PC-3 (cell line): ENCODE measurements at regions not wholly inside any gene's neighbourhood (a gene's known extent, or its start where the extent isn't known, plus 50 kb on each side); places are given as distances from the start of the nearest gene placed in this dataset.

Source experiments
- ATAC-seq: fragments of 200-7000 bp; cut with Tn5 transposase; 2 replicates; pipeline ENCODE4 v1.9.1; 2020; ENCODE audit warnings: mild to moderate bottlenecking, moderate library complexity
- BruUV-seq: library from RNA; stranded (reverse); fragments of 400-500 nt; replicated peaks from 2 replicates; lab custom pipeline; 2021; lab: Mats Ljungman, UMichigan
- CTCF ChIA-PET: fragments of 300-600 bp; sonication (Branson Sonifier 250); formaldehyde crosslinking; loops from one replicate; lab custom pipeline; 2022; ENCODE audit warnings: antibody characterized with exemption; lab: Charles Lee
- POLR2A ChIA-PET: fragments of 300-600 bp; sonication (Branson Sonifier 250); formaldehyde crosslinking; loops from one replicate; lab custom pipeline; 2022; ENCODE audit warnings: antibody characterized with exemption; ENCODE audit not compliant: unreplicated experiment; lab: Charles Lee
- DNase-seq: peaks from one replicate; pipeline ENCODE4 v3.0.0-alpha.2; 2015
- H2AFZ ChIP-seq: fragments of 300-600 bp; sonication (generic); 2 replicates; pipeline ENCODE4 v1.6.0; 2016; ENCODE audit warnings: antibody characterized with exemption, low read length
- H3F3A ChIP-seq: fragments of 300-600 bp; sonication (generic); one replicate; pipeline ENCODE4 v1.6.0; 2017; ENCODE audit warnings: antibody characterized with exemption, low read length, control low read depth, mild to moderate bottlenecking; ENCODE audit not compliant: unreplicated experiment
- H3K27ac ChIP-seq: fragments of 300-600 bp; sonication (generic); 2 replicates; pipeline ENCODE4 v1.5.1; 2016; ENCODE audit warnings: mild to moderate bottlenecking, low read length
- H3K27me3 ChIP-seq: fragments of 300-600 bp; sonication (generic); 2 replicates; pipeline ENCODE4 v1.6.1; 2016; ENCODE audit warnings: low read length, mixed read lengths
- H3K36me3 ChIP-seq: fragments of 300-600 bp; sonication (generic); 2 replicates; pipeline ENCODE4 v1.6.1; 2016; ENCODE audit warnings: low read depth, mixed run types, low read length, mixed read lengths
- H3K4me1 ChIP-seq: fragments of 300-600 bp; sonication (generic); 2 replicates; pipeline ENCODE4 v1.5.1; 2016; ENCODE audit warnings: low read length; ENCODE audit not compliant: insufficient read depth
- H3K4me2 ChIP-seq: fragments of 300-600 bp; sonication (generic); 2 replicates; pipeline ENCODE4 v1.6.0; 2016; ENCODE audit warnings: low read length
- H3K4me3 ChIP-seq: fragments of 300-600 bp; sonication (generic); 2 replicates; pipeline ENCODE4 v1.5.1; 2016; ENCODE audit warnings: mild to moderate bottlenecking, low read length, mixed read lengths
- H3K79me2 ChIP-seq: fragments of 300-600 bp; sonication (generic); 2 replicates; pipeline ENCODE4 v1.6.1; 2017; ENCODE audit warnings: low read length, mixed read lengths
- H3K9ac ChIP-seq: fragments of 300-600 bp; sonication (generic); 2 replicates; pipeline ENCODE4 v1.6.0; 2016; ENCODE audit warnings: mild to moderate bottlenecking, low read length
- H3K9me2 ChIP-seq: fragments of 300-600 bp; sonication (generic); replicated peaks from 2 replicates; pipeline ENCODE4 v1.6.1; 2016; ENCODE audit warnings: mixed run types, low read length, mixed read lengths
- H3K9me3 ChIP-seq: fragments of 300-600 bp; sonication (generic); 2 replicates; pipeline ENCODE4 v1.6.1; 2016; ENCODE audit warnings: low read length, mixed read lengths
- H4K20me1 ChIP-seq: fragments of 300-600 bp; sonication (generic); 2 replicates; pipeline ENCODE4 v1.6.1; 2016; ENCODE audit warnings: low read length, mixed read lengths
- EZH2 ChIP-seq: fragments of 300-600 bp; sonication (generic); IDR thresholded peaks from one replicate; pipeline ENCODE4 v1.6.1; 2017; ENCODE audit warnings: antibody characterized with exemption, mild to moderate bottlenecking, low read length; ENCODE audit not compliant: unreplicated experiment
- EZH2phosphoT487 ChIP-seq: fragments of 300-600 bp; sonication (generic); IDR thresholded peaks from 2 replicates; pipeline ENCODE4 v1.6.1; 2018; ENCODE audit warnings: mild to moderate bottlenecking, antibody characterized with exemption, low read length, borderline replicate concordance
- intact Hi-C: fragments of 100-400 bp; cut with micrococcal nuclease; formaldehyde crosslinking; loops from 2 replicates; pipeline ENCODE4 v1.9.0; 2023
- TF ChIP-seq, protein P1 (sequence below): fragments of 300-600 bp; sonication (generic); conservative IDR thresholded peaks from 2 replicates; pipeline ENCODE4 v1.5.1; 2017; ENCODE audit warnings: antibody characterized with exemption, low read depth, mild to moderate bottlenecking, low read length

- POLR2A ChIA-PET = no interaction called here
- CTCF ChIA-PET = no interaction called here
- H3K79me2 ChIP-seq = no peaks in the 10 kb centered on the region
- H3K4me1 ChIP-seq = no peaks in the 10 kb centered on the region
- DNase-seq = no peak
- H3K9me3 ChIP-seq = no peaks in the 10 kb centered on the region
- intact Hi-C loops = no loop called here
- H3K4me3 ChIP-seq = no peak overlapping the region
- H2AFZ ChIP-seq = no peak overlapping the region
- 0 out of 2 replicates have a peak, but pooled peaks cover 3% of the 10 kb centered on the region for H3K36me3 ChIP-seq
- no peaks in the 10 kb centered on the region for H3F3A ChIP-seq
- H3K27ac ChIP-seq = no peak overlapping the region
- BruUV-seq = no TSS peak
- TF ChIP-seq EZH2phosphoT487 = no peak
- TF ChIP-seq, protein P1, sequence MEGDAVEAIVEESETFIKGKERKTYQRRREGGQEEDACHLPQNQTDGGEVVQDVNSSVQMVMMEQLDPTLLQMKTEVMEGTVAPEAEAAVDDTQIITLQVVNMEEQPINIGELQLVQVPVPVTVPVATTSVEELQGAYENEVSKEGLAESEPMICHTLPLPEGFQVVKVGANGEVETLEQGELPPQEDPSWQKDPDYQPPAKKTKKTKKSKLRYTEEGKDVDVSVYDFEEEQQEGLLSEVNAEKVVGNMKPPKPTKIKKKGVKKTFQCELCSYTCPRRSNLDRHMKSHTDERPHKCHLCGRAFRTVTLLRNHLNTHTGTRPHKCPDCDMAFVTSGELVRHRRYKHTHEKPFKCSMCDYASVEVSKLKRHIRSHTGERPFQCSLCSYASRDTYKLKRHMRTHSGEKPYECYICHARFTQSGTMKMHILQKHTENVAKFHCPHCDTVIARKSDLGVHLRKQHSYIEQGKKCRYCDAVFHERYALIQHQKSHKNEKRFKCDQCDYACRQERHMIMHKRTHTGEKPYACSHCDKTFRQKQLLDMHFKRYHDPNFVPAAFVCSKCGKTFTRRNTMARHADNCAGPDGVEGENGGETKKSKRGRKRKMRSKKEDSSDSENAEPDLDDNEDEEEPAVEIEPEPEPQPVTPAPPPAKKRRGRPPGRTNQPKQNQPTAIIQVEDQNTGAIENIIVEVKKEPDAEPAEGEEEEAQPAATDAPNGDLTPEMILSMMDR = no peak
- TF ChIP-seq EZH2 = no peak
- no peaks in the 10 kb centered on the region for H3K9me2 ChIP-seq
- no peak for ATAC-seq
- H4K20me1 ChIP-seq = no peaks in the 10 kb centered on the region
- no peaks in the 10 kb centered on the region for H3K27me3 ChIP-seq
- no peak overlapping the region for H3K9ac ChIP-seq
- H3K4me2 ChIP-seq = no peak overlapping the region
These were observed 131.5 kb upstream of the HNRNPU start for GRCh38 chr1:244995602-244996400.

DNA sequence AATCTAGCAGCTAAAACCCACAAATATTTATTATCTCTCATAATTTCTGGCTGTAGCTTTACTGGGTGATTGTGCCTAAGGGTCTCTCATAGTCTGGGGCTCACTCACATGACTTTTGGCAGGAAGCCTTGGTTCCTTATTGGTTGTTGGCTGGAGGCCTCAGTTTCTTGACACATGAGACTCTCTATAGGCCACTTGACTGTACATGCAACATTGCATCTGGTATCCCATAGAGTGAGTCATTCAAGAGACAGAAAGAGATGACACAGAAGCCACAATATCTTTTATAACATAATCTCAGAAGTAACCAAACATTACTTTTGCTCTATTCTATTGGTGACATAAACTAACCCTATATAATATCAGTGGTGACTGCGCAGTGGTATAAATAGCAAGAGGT lies 128.5 kb upstream of the HNRNPU start:
- no peak overlapping the region for H2AFZ ChIP-seq
- POLR2A ChIA-PET = no interaction called here
- H3K4me3 ChIP-seq = no peak overlapping the region
- H3F3A ChIP-seq = no peaks in the 10 kb centered on the region
- H3K4me1 ChIP-seq = peaks cover 16% of the 10 kb centered on the region
- H3K9ac ChIP-seq = no peak overlapping the region
- intact Hi-C loops = no loop called here
- no peaks in the 10 kb centered on the region for H3K79me2 ChIP-seq
- DNase-seq (no peak), ATAC-seq (no peak; the same call in 1 of the 2 replicates)
- 0 out of 2 replicates have a peak, but pooled peaks cover 3% of the 10 kb centered on the region for H3K36me3 ChIP-seq
- CTCF ChIA-PET = no interaction called here
- no peaks in the 10 kb centered on the region for H4K20me1 ChIP-seq
- H3K27me3 ChIP-seq = no peaks in the 10 kb centered on the region
- no peak overlapping the region for H3K4me2 ChIP-seq
- no peaks in the 10 kb centered on the region for H3K9me2 ChIP-seq
- BruUV-seq = no TSS peak
- H3K27ac ChIP-seq = no peak overlapping the region
- no peaks in the 10 kb centered on the region for H3K9me3 ChIP-seq
- no peak for TF ChIP-seq EZH2
- TF ChIP-seq EZH2phosphoT487 = no peak
- TF ChIP-seq, protein P1 = no peak

DNA sequence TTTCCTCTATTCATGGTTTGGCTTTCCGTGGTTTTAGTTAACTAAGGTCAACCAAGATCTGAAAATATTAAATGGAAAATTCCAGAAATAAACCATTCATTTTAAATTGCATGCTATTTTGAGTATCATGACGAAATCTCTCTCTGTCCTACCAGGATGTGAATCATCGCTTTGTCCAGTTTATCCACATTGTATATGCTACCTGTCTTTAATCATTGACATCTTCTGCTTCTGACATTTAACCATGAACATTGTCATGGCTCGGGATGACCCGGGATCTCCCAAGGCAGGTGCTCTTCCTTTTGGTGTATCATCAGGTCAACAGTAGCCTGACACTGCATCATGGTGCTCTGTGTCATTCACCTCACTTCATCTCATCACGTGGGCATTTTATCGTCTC lies 125.5 kb upstream of the HNRNPU start:
- Histone ChIP-seq H3K4me3 (no peak overlapping the region), H3K4me2 (no peak overlapping the region), H3K4me1 (peaks cover 16% of the 10 kb centered on the region), H3K9me3 (no peaks in the 10 kb centered on the region), H3F3A (no peaks in the 10 kb centered on the region), H3K27ac (peak overlapping the region; percentile 34), H3K36me3 (0 out of 2 replicates have a peak, but pooled peaks cover 3% of the 10 kb centered on the region), H3K9me2 (no peaks in the 10 kb centered on the region), H4K20me1 (no peaks in the 10 kb centered on the region), H3K79me2 (no peaks in the 10 kb centered on the region), H3K9ac (no peak overlapping the region), H3K27me3 (no peaks in the 10 kb centered on the region), H2AFZ (no peak overlapping the region)
- peak; percentile 54 for DNase-seq
- TF ChIP-seq, protein P1 = no peak
- TF ChIP-seq EZH2phosphoT487 (no peak), EZH2 (no peak)
- ATAC-seq = peak; percentile 68
- no TSS peak for BruUV-seq
- intact Hi-C loops = no loop called here
- POLR2A ChIA-PET = no interaction called here
- CTCF ChIA-PET = no interaction called here
